ENCODE measurements at regions not wholly inside any gene's neighbourhood (a gene's known extent, or its start where the extent isn't known, plus 50 kb on each side); places are given as distances from the start of the nearest gene placed in this dataset.

- TF ChIP-seq CTCF (IDR thresholded peaks at IDR 0.05; ENCODE audit: insufficient read depth, low read length, poor library complexity, severe bottlenecking) = no peak
- no peak for TF ChIP-seq EZH2phosphoT487 (conservative IDR thresholded peaks at IDR 0.05; ENCODE audit: low read length)
Measured at GRCh38 chr1:34610063-34610462, 144.8 kb upstream of the GJB5 start.

Measured in SU-DHL-6 (cell line).